PC-3 (cell line): ENCODE measurements at regions not wholly inside any gene's neighbourhood (a gene's known extent, or its start where the extent isn't known, plus 50 kb on each side); places are given as distances from the start of the nearest gene placed in this dataset.

Source experiments
- ATAC-seq: fragments of 200-7000 bp; cut with Tn5 transposase; 2 replicates; pipeline ENCODE4 v1.9.1; 2020; ENCODE audit warnings: mild to moderate bottlenecking, moderate library complexity
- BruUV-seq: library from RNA; stranded (reverse); fragments of 400-500 nt; replicated peaks from 2 replicates; lab custom pipeline; 2021; lab: Mats Ljungman, UMichigan
- CTCF ChIA-PET: fragments of 300-600 bp; sonication (Branson Sonifier 250); formaldehyde crosslinking; loops from one replicate; lab custom pipeline; 2022; ENCODE audit warnings: antibody characterized with exemption; lab: Charles Lee
- POLR2A ChIA-PET: fragments of 300-600 bp; sonication (Branson Sonifier 250); formaldehyde crosslinking; loops from one replicate; lab custom pipeline; 2022; ENCODE audit warnings: antibody characterized with exemption; ENCODE audit not compliant: unreplicated experiment; lab: Charles Lee
- DNase-seq: peaks from one replicate; pipeline ENCODE4 v3.0.0-alpha.2; 2015
- H2AFZ ChIP-seq: fragments of 300-600 bp; sonication (generic); 2 replicates; pipeline ENCODE4 v1.6.0; 2016; ENCODE audit warnings: antibody characterized with exemption, low read length
- H3F3A ChIP-seq: fragments of 300-600 bp; sonication (generic); one replicate; pipeline ENCODE4 v1.6.0; 2017; ENCODE audit warnings: antibody characterized with exemption, low read length, control low read depth, mild to moderate bottlenecking; ENCODE audit not compliant: unreplicated experiment
- H3K27ac ChIP-seq: fragments of 300-600 bp; sonication (generic); 2 replicates; pipeline ENCODE4 v1.5.1; 2016; ENCODE audit warnings: mild to moderate bottlenecking, low read length
- H3K27me3 ChIP-seq: fragments of 300-600 bp; sonication (generic); 2 replicates; pipeline ENCODE4 v1.6.1; 2016; ENCODE audit warnings: low read length, mixed read lengths
- H3K36me3 ChIP-seq: fragments of 300-600 bp; sonication (generic); 2 replicates; pipeline ENCODE4 v1.6.1; 2016; ENCODE audit warnings: low read depth, mixed run types, low read length, mixed read lengths
- H3K4me1 ChIP-seq: fragments of 300-600 bp; sonication (generic); 2 replicates; pipeline ENCODE4 v1.5.1; 2016; ENCODE audit warnings: low read length; ENCODE audit not compliant: insufficient read depth
- H3K4me2 ChIP-seq: fragments of 300-600 bp; sonication (generic); 2 replicates; pipeline ENCODE4 v1.6.0; 2016; ENCODE audit warnings: low read length
- H3K4me3 ChIP-seq: fragments of 300-600 bp; sonication (generic); 2 replicates; pipeline ENCODE4 v1.5.1; 2016; ENCODE audit warnings: mild to moderate bottlenecking, low read length, mixed read lengths
- H3K79me2 ChIP-seq: fragments of 300-600 bp; sonication (generic); 2 replicates; pipeline ENCODE4 v1.6.1; 2017; ENCODE audit warnings: low read length, mixed read lengths
- H3K9ac ChIP-seq: fragments of 300-600 bp; sonication (generic); 2 replicates; pipeline ENCODE4 v1.6.0; 2016; ENCODE audit warnings: mild to moderate bottlenecking, low read length
- H3K9me2 ChIP-seq: fragments of 300-600 bp; sonication (generic); replicated peaks from 2 replicates; pipeline ENCODE4 v1.6.1; 2016; ENCODE audit warnings: mixed run types, low read length, mixed read lengths
- H3K9me3 ChIP-seq: fragments of 300-600 bp; sonication (generic); 2 replicates; pipeline ENCODE4 v1.6.1; 2016; ENCODE audit warnings: low read length, mixed read lengths
- H4K20me1 ChIP-seq: fragments of 300-600 bp; sonication (generic); 2 replicates; pipeline ENCODE4 v1.6.1; 2016; ENCODE audit warnings: low read length, mixed read lengths
- CTCF ChIP-seq: fragments of 300-600 bp; sonication (generic); conservative IDR thresholded peaks from 2 replicates; pipeline ENCODE4 v1.5.1; 2017; ENCODE audit warnings: antibody characterized with exemption, low read depth, mild to moderate bottlenecking, low read length
- EZH2 ChIP-seq: fragments of 300-600 bp; sonication (generic); IDR thresholded peaks from one replicate; pipeline ENCODE4 v1.6.1; 2017; ENCODE audit warnings: antibody characterized with exemption, mild to moderate bottlenecking, low read length; ENCODE audit not compliant: unreplicated experiment
- EZH2phosphoT487 ChIP-seq: fragments of 300-600 bp; sonication (generic); IDR thresholded peaks from 2 replicates; pipeline ENCODE4 v1.6.1; 2018; ENCODE audit warnings: mild to moderate bottlenecking, antibody characterized with exemption, low read length, borderline replicate concordance
- intact Hi-C: fragments of 100-400 bp; cut with micrococcal nuclease; formaldehyde crosslinking; loops from 2 replicates; pipeline ENCODE4 v1.9.0; 2023

GRCh38 chr10:92778091-92778490, 70.2 kb upstream of the EXOC6 start:
- DNase-seq (no peak), ATAC-seq (no peak)
- Histone ChIP-seq H2AFZ (no peak overlapping the region), H3K27ac (no peak overlapping the region), H3K27me3 (no peaks in the 10 kb centered on the region), H3K4me3 (no peak overlapping the region), H3K9ac (no peak overlapping the region), H3K9me2 (no peaks in the 10 kb centered on the region), H3K4me1 (no peaks in the 10 kb centered on the region), H3K36me3 (no peaks in the 10 kb centered on the region), H4K20me1 (no peaks in the 10 kb centered on the region), H3F3A (no peaks in the 10 kb centered on the region), H3K4me2 (no peak overlapping the region), H3K79me2 (no peaks in the 10 kb centered on the region), H3K9me3 (no peaks in the 10 kb centered on the region)
- ChIA-PET POLR2A (no interaction called here), CTCF (no interaction called here)
- no TSS peak for BruUV-seq
- intact Hi-C loops: no loop called here
- TF ChIP-seq EZH2phosphoT487: no peak
- no peak for TF ChIP-seq EZH2
- TF ChIP-seq CTCF: no peak

- Histone ChIP-seq H3F3A (no peaks in the 10 kb centered on the region), H3K79me2 (no peaks in the 10 kb centered on the region), H3K27ac (no peak overlapping the region), H4K20me1 (no peaks in the 10 kb centered on the region), H3K9me3 (no peaks in the 10 kb centered on the region), H3K27me3 (no peaks in the 10 kb centered on the region), H3K36me3 (no peaks in the 10 kb centered on the region), H3K4me1 (no peaks in the 10 kb centered on the region), H3K4me2 (no peak overlapping the region), H2AFZ (no peak overlapping the region), H3K4me3 (no peak overlapping the region), H3K9ac (no peak overlapping the region), H3K9me2 (no peaks in the 10 kb centered on the region)
- BruUV-seq: no TSS peak
- DNase-seq: no peak
- ChIA-PET POLR2A (no interaction called here), CTCF (no interaction called here)
- no peak for ATAC-seq
- intact Hi-C loops: no loop called here
- no peak for TF ChIP-seq EZH2
- no peak for TF ChIP-seq EZH2phosphoT487
- no peak for TF ChIP-seq CTCF
These were observed 63.2 kb upstream of the EXOC6 start for GRCh38 chr10:92785118-92785517.

GRCh38 chr10:92787557-92788152, 60.7 kb upstream of the EXOC6 start:
- TF ChIP-seq EZH2phosphoT487: no peak
- no peak for TF ChIP-seq EZH2
- Histone ChIP-seq H3K36me3 (no peaks in the 10 kb centered on the region), H3K27me3 (no peaks in the 10 kb centered on the region), H3F3A (no peaks in the 10 kb centered on the region), H3K4me3 (no peak overlapping the region), H3K4me1 (no peaks in the 10 kb centered on the region), H3K9me2 (no peaks in the 10 kb centered on the region), H3K9ac (no peak overlapping the region), H3K27ac (no peak overlapping the region), H4K20me1 (no peaks in the 10 kb centered on the region), H3K9me3 (no peaks in the 10 kb centered on the region), H3K79me2 (no peaks in the 10 kb centered on the region), H2AFZ (no peak overlapping the region), H3K4me2 (no peak overlapping the region)
- no TSS peak for BruUV-seq
- no peak for DNase-seq
- ChIA-PET POLR2A (no interaction called here), CTCF (no interaction called here)
- intact Hi-C loops: no loop called here
- ATAC-seq: no peak
